Mesodermal cell (in vitro differentiated cells): ENCODE measurements at regions not wholly inside any gene's neighbourhood (a gene's known extent, or its start where the extent isn't known, plus 50 kb on each side); places are given as distances from the start of the nearest gene placed in this dataset.

ENCODE experiments used
- H3K27ac ChIP-seq: 2 replicates; pipeline ENCODE4 v1.7.0; 2013; ENCODE audit warnings: mild to moderate bottlenecking, low read depth, low read length, moderate library complexity; ENCODE audit not compliant: severe bottlenecking
- H3K36me3 ChIP-seq: 2 replicates; pipeline ENCODE4 v1.7.1; 2013; ENCODE audit warnings: mild to moderate bottlenecking, low read length, moderate library complexity; ENCODE audit not compliant: control insufficient read depth, insufficient read depth
- H3K4me1 ChIP-seq: one replicate; pipeline ENCODE4 v1.7.1; 2013; ENCODE audit warnings: mild to moderate bottlenecking, low read length; ENCODE audit not compliant: insufficient read depth, control insufficient read depth, poor library complexity, severe bottlenecking
- H3K4me3 ChIP-seq: 2 replicates; pipeline ENCODE4 v1.7.0; 2013; ENCODE audit warnings: low read length, control low read depth, mild to moderate bottlenecking; ENCODE audit not compliant: insufficient read depth, poor library complexity, severe bottlenecking; ENCODE audit errors: extremely low read depth
- H3K9me3 ChIP-seq: 2 replicates; pipeline ENCODE4 v1.7.1; 2013; ENCODE audit warnings: mild to moderate bottlenecking, low read length, moderate library complexity; ENCODE audit not compliant: control insufficient read depth
- WGBS, 2 experiments: methylation state at CpG; one replicate each; pipeline ENCODE4 v1.1.5; 2013; ENCODE audit warnings: missing lambda C conversion rate in 2 of 2; ENCODE audit not compliant: insufficient coverage in 2 of 2; 5-methylcytosine and 5-hydroxymethylcytosine counted together

GRCh38 chr12:27193106-27193505, 51.0 kb upstream of the STK38L start:
- H3K4me3 ChIP-seq = no peak overlapping the region
- 63 to 67% methylated on average over 1 of the region's 2 CpGs for WGBS, 2 experiments
- no peaks in the 10 kb centered on the region for H3K9me3 ChIP-seq
- no peaks in the 10 kb centered on the region for H3K36me3 ChIP-seq
- peak overlapping the region; percentile 68 for H3K27ac ChIP-seq
- H3K4me1 ChIP-seq = peaks cover 28% of the 10 kb centered on the region

- Histone ChIP-seq H3K4me3 (no peak overlapping the region), H3K4me1 (peaks cover 28% of the 10 kb centered on the region), H3K27ac (peak overlapping the region; percentile 68), H3K36me3 (no peaks in the 10 kb centered on the region), H3K9me3 (no peaks in the 10 kb centered on the region)
- WGBS, 2 experiments = no CpG with 5 or more reads among the region's 2 CpGs
Observed at GRCh38 chr12:27193854-27194544, 50.1 kb upstream of the STK38L start.
